WTC11 (cell line): ENCODE measurements at regions not wholly inside any gene's neighbourhood (a gene's known extent, or its start where the extent isn't known, plus 50 kb on each side); places are given as distances from the start of the nearest gene placed in this dataset.

Experiments
- CTCF ChIP-seq: fragments of 200-600 bp; IDR thresholded peaks from 2 replicates; pipeline ENCODE4 v1.8.0; 2022; ENCODE audit warnings: antibody characterized with exemption
- JAZF1 ChIP-seq: fragments of 250-450 bp; sonication (Bioruptor Pico); IDR thresholded peaks from 2 replicates; pipeline ENCODE4 v1.9.0; 2021; ENCODE audit warnings: moderate library complexity, mild to moderate bottlenecking, inconsistent platforms
- NR3C1 ChIP-seq: sonication (generic); formaldehyde crosslinking; conservative IDR thresholded peaks from 2 replicates; pipeline ENCODE4 v1.8.1; 2023; ENCODE audit warnings: low read depth, mild to moderate bottlenecking, missing genetic modification reagents

- no peak for TF ChIP-seq CTCF
- no peak for TF ChIP-seq NR3C1 (CRISPR knock-in tag)
- TF ChIP-seq JAZF1, result no peak
These were observed 266.8 kb upstream of the TSHZ3 start for GRCh38 chr19:31616031-31616430.
